SK-N-SH treated with all-trans-retinoic acid at 6 μM for 48 hours (cell line): ENCODE measurements at regions not wholly inside any gene's neighbourhood (a gene's known extent, or its start where the extent isn't known, plus 50 kb on each side); places are given as distances from the start of the nearest gene placed in this dataset.

Experiments
- ATAC-seq: fragments of 200-7000 bp; cut with Tn5 transposase; 3 replicates; pipeline ENCODE4 v1.9.1; 2020; ENCODE audit warnings: mild to moderate bottlenecking, moderate library complexity
- ARNTL ChIP-seq: fragments of 450-650 bp; formaldehyde crosslinking; IDR thresholded peaks from 2 replicates; pipeline ENCODE4 v1.5.0; 2020; ENCODE audit warnings: low read depth, mild to moderate bottlenecking, moderate library complexity, borderline replicate concordance
- BACH2 ChIP-seq: fragments of 250-450 bp; sonication (Bioruptor Pico); IDR thresholded peaks from 2 replicates; pipeline ENCODE4 v1.9.0; 2021; ENCODE audit warnings: mild to moderate bottlenecking, borderline replicate concordance
- CREB5 ChIP-seq: fragments of 250-450 bp; sonication (Bioruptor Pico); IDR thresholded peaks from 2 replicates; pipeline ENCODE4 v1.5.1; 2020; ENCODE audit warnings: low read depth, mild to moderate bottlenecking, moderate library complexity
- CSDC2 ChIP-seq: fragments of 250-450 bp; sonication (Bioruptor Pico); IDR thresholded peaks from 2 replicates; pipeline ENCODE4 v1.5.0; 2020; ENCODE audit warnings: mild to moderate bottlenecking, moderate library complexity
- CSRNP3 ChIP-seq: fragments of 250-450 bp; sonication (Bioruptor Pico); IDR thresholded peaks from 2 replicates; pipeline ENCODE4 v1.5.1; 2021; ENCODE audit warnings: mild to moderate bottlenecking, moderate library complexity
- ESRRG ChIP-seq: fragments of 250-450 bp; sonication (Bioruptor Pico); IDR thresholded peaks from 2 replicates; pipeline ENCODE4 v1.6.1; 2021; ENCODE audit warnings: mild to moderate bottlenecking
- GLIS3 ChIP-seq: fragments of 250-450 bp; sonication (Bioruptor Pico); IDR thresholded peaks from 2 replicates; pipeline ENCODE4 v1.5.0; 2020; ENCODE audit warnings: mild to moderate bottlenecking, moderate library complexity
- ISL1 ChIP-seq: fragments of 250-450 bp; sonication (Bioruptor Pico); IDR thresholded peaks from 2 replicates; pipeline ENCODE4 v2.1.2; 2022; ENCODE audit warnings: mild to moderate bottlenecking, moderate library complexity
- OSR1 ChIP-seq: fragments of 250-450 bp; sonication (Bioruptor Pico); IDR thresholded peaks from 2 replicates; pipeline ENCODE4 v1.8.0; 2022; ENCODE audit warnings: moderate library complexity, mild to moderate bottlenecking, inconsistent platforms
- PATZ1 ChIP-seq: fragments of 250-450 bp; sonication (Bioruptor Pico); IDR thresholded peaks from 2 replicates; pipeline ENCODE4 v1.8.0; 2020; ENCODE audit warnings: mild to moderate bottlenecking, moderate library complexity, borderline replicate concordance
- POU6F1 ChIP-seq: fragments of 250-450 bp; sonication (Bioruptor Pico); IDR thresholded peaks from 2 replicates; pipeline ENCODE4 v1.8.0; 2021; ENCODE audit warnings: low read depth, mild to moderate bottlenecking, moderate library complexity, borderline replicate concordance
- PPARA ChIP-seq: fragments of 250-450 bp; sonication (Bioruptor Pico); IDR thresholded peaks from 2 replicates; pipeline ENCODE4 v1.5.0; 2020; ENCODE audit warnings: mild to moderate bottlenecking, borderline replicate concordance
- RARB ChIP-seq: fragments of 250-450 bp; sonication (Bioruptor Pico); IDR thresholded peaks from 2 replicates; pipeline ENCODE4 v1.8.0; 2021; ENCODE audit warnings: mild to moderate bottlenecking, moderate library complexity
- SNAI2 ChIP-seq: fragments of 250-450 bp; sonication (Bioruptor Pico); IDR thresholded peaks from 2 replicates; pipeline ENCODE4 v1.5.0; 2020; ENCODE audit warnings: mild to moderate bottlenecking, moderate library complexity
- TCF4 ChIP-seq: fragments of 250-450 bp; sonication (Bioruptor Pico); IDR thresholded peaks from 2 replicates; pipeline ENCODE4 v1.8.0; 2021; ENCODE audit warnings: mild to moderate bottlenecking, moderate library complexity, borderline replicate concordance
- TOX ChIP-seq: fragments of 250-450 bp; sonication (Bioruptor Pico); IDR thresholded peaks from 2 replicates; pipeline ENCODE4 v1.8.0; 2021; ENCODE audit warnings: mild to moderate bottlenecking, moderate library complexity, borderline replicate concordance
- TSHZ2 ChIP-seq: fragments of 250-450 bp; sonication (Bioruptor Pico); IDR thresholded peaks from 2 replicates; pipeline ENCODE4 v1.5.0; 2020; ENCODE audit warnings: mild to moderate bottlenecking, moderate library complexity
- ZC3H10 ChIP-seq: fragments of 250-450 bp; sonication (Bioruptor Pico); IDR thresholded peaks from 2 replicates; pipeline ENCODE4 v1.5.1; 2021; ENCODE audit warnings: mild to moderate bottlenecking, moderate library complexity
- ZFP3 ChIP-seq: fragments of 250-450 bp; sonication (Bioruptor Pico); IDR thresholded peaks from 2 replicates; pipeline ENCODE4 v1.5.0; 2020; ENCODE audit warnings: mild to moderate bottlenecking, moderate library complexity
- ZFP30 ChIP-seq: fragments of 450-650 bp; formaldehyde crosslinking; IDR thresholded peaks from 2 replicates; pipeline ENCODE4 v1.5.0; 2022; ENCODE audit warnings: mild to moderate bottlenecking, moderate library complexity
- ZNF565 ChIP-seq: fragments of 450-650 bp; formaldehyde crosslinking; conservative IDR thresholded peaks from 2 replicates; pipeline ENCODE4 v1.5.0; 2020; ENCODE audit warnings: low read depth, mild to moderate bottlenecking, moderate library complexity
- ZNF8 ChIP-seq: fragments of 450-650 bp; formaldehyde crosslinking; IDR thresholded peaks from 2 replicates; pipeline ENCODE4 v1.5.0; 2020; ENCODE audit warnings: mild to moderate bottlenecking, moderate library complexity

- ATAC-seq, result no peak
- no peak for TF ChIP-seq TCF4 (CRISPR knock-in tag)
- TF ChIP-seq RARB, result no peak
- TF ChIP-seq ZFP3 (CRISPR knock-in tag), result no peak
- no peak for TF ChIP-seq PPARA (CRISPR knock-in tag)
- TF ChIP-seq ISL1 (CRISPR knock-in tag), result no peak
- TF ChIP-seq CSRNP3 (CRISPR knock-in tag), result no peak
- TF ChIP-seq PATZ1 (CRISPR knock-in tag), result no peak
- no peak for TF ChIP-seq OSR1
- no peak for TF ChIP-seq ESRRG
- TF ChIP-seq GLIS3 (CRISPR knock-in tag), result no peak
- TF ChIP-seq BACH2 (CRISPR knock-in tag), result no peak
- no peak for TF ChIP-seq TSHZ2 (CRISPR knock-in tag)
- no peak for TF ChIP-seq CREB5 (CRISPR knock-in tag)
Observed at GRCh38 chr9:115364991-115365390, 247.0 kb upstream of the TNC start.

GRCh38 chr9:115367321-115367720 lies 249.4 kb upstream of the TNC start:
- ATAC-seq, result no peak
- TF ChIP-seq ZNF8 (CRISPR knock-in tag) (no peak), ZC3H10 (no peak), ISL1 (CRISPR knock-in tag) (no peak), TOX (CRISPR knock-in tag) (no peak), OSR1 (no peak)

- no peak for ATAC-seq
- no peak for TF ChIP-seq ZFP30 (CRISPR knock-in tag)
- TF ChIP-seq ZNF565, result no peak
- TF ChIP-seq ISL1 (CRISPR knock-in tag), result no peak
- no peak for TF ChIP-seq TOX (CRISPR knock-in tag)
- TF ChIP-seq ZNF8 (CRISPR knock-in tag), result no peak
- no peak for TF ChIP-seq OSR1
- TF ChIP-seq ZFP3 (CRISPR knock-in tag), result no peak
- TF ChIP-seq CSRNP3 (CRISPR knock-in tag), result no peak
- no peak for TF ChIP-seq ZC3H10
- TF ChIP-seq PPARA (CRISPR knock-in tag), result no peak
- TF ChIP-seq ARNTL (CRISPR knock-in tag), result no peak
- no peak for TF ChIP-seq CSDC2 (CRISPR knock-in tag)
- no peak for TF ChIP-seq RARB
- no peak for TF ChIP-seq POU6F1 (CRISPR knock-in tag)
- no peak for TF ChIP-seq GLIS3 (CRISPR knock-in tag)
- TF ChIP-seq ESRRG, result no peak
- TF ChIP-seq SNAI2 (CRISPR knock-in tag), result no peak
- TF ChIP-seq TSHZ2 (CRISPR knock-in tag), result no peak
Observed at GRCh38 chr9:115367780-115368525, 250.0 kb upstream of the TNC start.
